Stimulated activated CD4-positive, alpha-beta T cell treated with anti-CD3 and anti-CD28 coated beads, Interleukin-2, amount 100 ng/mL, for 24 hours (primary cell): ENCODE measurements at regions not wholly inside any gene's neighbourhood (a gene's known extent, or its start where the extent isn't known, plus 50 kb on each side); places are given as distances from the start of the nearest gene placed in this dataset.
"Not testable (repeated sequence)": the region's sequence is repeated elsewhere in the genome, so short reads cannot be mapped to it uniquely, and the experiment has no call there.

Source experiments
- DNase-seq, 2 donors: peaks; one replicate each; pipeline ENCODE4 v3.0.0-alpha.2; 2020

DNA sequence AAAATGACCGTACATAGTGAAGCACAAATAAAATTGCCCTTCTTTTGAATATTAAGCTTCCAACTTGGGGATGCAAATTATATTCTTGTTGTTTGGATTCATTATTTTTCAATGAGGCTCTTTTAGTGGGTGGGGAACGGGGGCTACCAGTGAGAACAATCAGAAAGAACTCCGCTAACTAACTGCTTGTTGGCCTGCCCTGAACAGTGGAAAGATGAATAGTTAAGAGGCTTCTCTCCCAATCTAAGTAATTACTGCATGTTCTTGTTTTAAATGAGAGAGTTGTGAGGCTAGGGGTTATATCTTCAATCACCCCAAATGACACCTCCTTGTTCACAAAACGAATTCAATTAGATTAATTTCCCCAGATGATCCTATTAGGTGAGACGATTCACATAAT, 322.0 kb downstream of the FAT3 start:
- no peak for DNase-seq

- no peak for DNase-seq
Observed at GRCh38 chr11:92550411-92550810, 325.8 kb downstream of the FAT3 start.

DNA sequence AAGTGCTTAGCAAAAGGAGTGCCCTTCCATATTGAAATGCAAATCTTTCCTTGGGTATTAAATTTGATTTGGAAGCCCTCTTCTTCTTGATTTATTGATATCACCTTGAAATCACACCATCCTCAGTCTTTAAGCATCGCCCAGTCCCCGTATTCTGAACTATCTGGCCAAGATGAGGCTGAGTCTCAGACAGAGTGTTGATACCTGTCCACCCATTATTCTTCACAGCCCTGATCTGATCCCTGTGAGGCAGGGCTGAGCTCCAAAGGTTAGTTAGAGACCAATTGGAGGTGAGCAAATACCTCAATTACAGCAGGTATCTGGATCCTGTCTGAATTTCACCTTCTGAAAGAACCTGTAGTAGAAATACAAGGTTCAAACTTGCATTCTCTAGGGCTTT, 326.3 kb downstream of the FAT3 start:
- no peak for DNase-seq

- DNase-seq: no peak
Observed at GRCh38 chr11:92552942-92553341, 328.3 kb downstream of the FAT3 start.

GRCh38 chr11:92554688-92555087, 330.1 kb downstream of the FAT3 start:
- no peak for DNase-seq

- DNase-seq: no peak
Observed at GRCh38 chr11:92556431-92556830, 331.8 kb downstream of the FAT3 start.

DNA sequence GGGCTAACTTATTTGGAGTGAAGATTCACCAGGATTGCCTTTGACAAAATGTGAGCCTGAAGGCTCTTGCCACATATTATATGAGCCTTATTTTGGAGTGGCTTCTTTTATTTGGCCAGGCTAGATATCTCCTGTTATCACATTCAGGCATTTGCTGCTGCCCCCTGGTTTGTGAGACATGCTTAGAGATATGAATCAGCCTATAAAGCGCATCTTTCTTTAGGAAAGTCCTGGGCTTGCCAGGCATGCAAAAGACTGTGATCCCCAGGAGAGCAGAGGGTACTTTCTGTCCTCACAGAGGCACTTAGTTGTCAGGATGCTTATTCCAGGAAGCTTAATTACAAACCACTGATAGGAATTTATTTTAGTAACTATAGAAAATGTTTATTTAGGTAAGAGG, 333.3 kb downstream of the FAT3 start:
- no peak for DNase-seq

GRCh38 chr11:92558323-92558722, 333.7 kb downstream of the FAT3 start:
- no peak for DNase-seq

GRCh38 chr11:92569726-92570125, 345.1 kb downstream of the FAT3 start:
- DNase-seq: no peak

- no peak for DNase-seq
Observed at GRCh38 chr11:92572559-92572958, 347.9 kb downstream of the FAT3 start.

DNA sequence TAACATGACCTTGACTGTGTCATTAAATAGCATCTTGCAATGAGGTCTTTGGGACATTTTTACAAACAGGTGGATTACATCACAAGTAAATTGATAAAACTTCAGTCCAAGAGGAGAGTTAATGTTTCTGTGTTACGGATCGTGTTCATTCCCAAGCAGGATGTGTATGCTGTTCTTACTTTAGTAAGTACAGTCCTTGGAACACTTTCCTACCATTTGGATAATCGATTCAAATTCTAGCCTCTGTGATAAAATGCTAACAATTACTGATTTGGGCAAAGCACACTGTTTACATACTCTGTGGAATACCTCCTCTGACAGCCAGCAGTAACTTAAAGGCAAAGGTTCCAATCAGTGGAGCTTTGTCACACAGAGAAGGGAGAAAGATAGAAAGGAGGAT, 351.7 kb downstream of the FAT3 start:
- DNase-seq: no peak

DNA sequence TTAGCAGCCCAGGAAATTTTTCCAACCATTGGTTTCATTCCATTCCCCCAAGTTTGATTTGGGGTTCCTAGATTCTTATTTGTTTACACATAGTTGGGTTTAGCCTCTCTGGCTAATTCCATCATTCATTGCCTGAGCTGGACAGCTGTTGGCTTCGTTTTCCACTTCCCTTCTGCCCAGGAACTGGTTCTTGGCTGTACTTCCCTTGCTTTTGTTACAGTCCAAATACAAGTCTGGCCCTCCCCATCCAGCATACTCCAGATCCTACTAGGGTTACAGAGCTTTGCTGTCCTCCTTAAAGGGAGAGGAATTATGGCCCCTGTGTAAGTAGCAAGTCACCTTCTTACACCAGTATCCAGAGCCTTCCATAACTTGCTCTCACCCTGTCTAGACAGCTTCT, 356.3 kb downstream of the FAT3 start:
- DNase-seq: no peak

GRCh38 chr11:92588393-92588792, 363.8 kb downstream of the FAT3 start:
- DNase-seq: no peak

DNA sequence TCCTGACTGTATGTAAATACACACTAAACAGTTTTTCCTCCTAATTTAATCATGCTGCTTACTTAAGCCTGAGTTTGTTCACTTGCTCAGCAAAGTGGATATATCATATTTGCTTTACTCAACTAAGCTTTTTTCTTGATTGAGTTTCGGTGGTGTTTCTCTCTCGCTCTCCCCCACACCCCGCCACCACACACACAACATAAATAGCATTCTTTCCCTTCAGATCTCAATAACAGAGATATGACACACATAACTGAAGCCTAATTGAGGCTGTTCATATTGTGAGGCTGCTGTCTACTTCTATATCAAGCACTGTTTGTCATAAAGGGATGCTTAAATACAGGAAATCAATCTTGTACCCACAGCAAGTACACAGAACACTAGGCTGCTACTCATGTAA, 364.9 kb downstream of the FAT3 start:
- no peak for DNase-seq

DNA sequence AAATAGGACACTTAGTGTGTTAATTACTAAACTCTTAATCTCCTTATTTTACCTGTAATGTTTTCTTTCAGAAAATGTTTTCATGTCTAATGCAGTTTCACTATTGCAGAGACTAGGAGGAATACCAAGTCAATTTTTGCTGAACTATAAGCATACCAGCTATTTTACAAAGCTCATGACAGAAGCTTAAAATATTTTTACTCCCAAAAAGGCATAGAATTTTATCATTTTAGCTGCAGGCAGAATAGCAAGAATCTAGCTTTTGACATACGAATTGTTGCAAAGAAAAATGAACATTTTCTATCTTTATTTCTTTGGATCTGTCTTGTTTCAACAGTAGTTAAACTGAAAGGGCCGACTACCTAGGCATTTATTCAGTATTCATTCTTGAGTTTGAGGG, 366.9 kb downstream of the FAT3 start:
- no peak for DNase-seq

GRCh38 chr11:92594251-92594650, 369.6 kb downstream of the FAT3 start:
- DNase-seq: no peak

GRCh38 chr11:92595052-92595451, 370.4 kb downstream of the FAT3 start:
- no peak for DNase-seq

DNA sequence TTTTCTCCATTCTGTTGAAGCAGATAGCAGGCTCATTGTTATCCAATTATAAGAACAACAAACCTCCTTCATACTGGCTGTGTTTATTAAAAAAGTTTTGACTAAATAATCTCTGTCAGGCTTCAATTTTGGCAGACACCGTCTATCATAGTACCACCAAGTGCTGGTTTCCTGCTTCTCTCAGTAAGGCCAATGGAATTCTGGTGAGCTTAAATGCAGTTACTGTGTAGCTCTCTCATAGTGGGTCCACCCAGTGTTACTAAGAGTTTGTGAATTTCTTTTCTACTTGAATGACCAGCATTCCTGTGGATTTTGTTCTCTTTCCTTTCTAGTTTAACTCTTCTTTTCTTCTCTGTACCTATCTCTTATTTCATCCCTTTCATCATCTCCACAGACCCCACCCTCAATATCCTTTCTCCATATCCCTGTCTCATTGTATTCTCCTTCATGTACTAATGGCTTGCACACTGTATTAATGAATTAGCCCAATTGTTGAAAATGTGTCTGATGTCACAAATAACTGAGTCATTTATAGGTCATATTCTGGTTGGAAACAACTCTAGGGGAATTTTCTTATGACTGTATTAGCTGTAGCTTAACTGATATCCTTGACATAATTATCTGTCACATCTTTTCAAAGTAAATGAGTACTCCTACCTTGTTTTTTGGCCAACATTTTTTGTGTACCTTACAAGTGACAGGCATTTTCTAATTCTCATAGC, 372.1 kb downstream of the FAT3 start:
- no peak for DNase-seq

DNA sequence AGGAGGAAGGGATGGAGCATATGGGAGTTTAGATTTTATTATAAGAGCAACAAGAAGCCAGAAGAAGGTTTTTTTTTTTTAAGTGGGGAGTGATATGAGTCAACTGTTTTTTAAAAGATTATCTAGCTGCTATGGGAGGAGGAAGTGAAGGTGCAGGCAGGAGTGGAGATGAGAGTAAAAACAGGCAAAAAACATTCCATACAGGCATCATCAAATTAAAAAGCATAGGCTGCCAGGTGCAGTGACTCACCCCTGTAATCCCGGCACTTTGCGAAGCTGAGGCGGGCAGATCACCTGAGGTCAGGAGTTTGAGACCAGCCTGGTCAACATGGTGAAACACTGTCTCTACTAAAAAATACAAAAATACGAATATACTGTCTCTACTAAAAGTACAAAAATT, 368.4 kb upstream of the MTNR1B start:
- DNase-seq: no peak

DNA sequence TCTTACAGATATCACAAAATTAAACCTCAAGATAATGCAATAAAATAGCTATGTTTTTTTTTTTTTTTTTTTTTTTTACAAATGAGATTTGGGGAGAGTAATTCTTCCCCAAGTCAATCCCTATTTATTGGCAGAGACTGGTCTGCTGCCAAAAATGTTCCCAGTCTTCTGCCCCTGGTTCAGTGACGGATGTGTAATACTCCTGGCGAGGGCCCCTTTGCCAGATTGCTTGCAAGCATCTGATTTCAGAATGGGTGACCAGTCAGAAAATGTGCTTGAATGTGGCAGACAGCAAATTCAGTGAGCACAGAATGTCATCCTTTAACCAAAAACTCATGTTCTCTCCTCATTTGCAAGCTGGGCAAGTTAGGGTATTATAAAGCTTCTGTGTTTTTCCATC, 363.8 kb upstream of the MTNR1B start:
- DNase-seq: no peak

DNA sequence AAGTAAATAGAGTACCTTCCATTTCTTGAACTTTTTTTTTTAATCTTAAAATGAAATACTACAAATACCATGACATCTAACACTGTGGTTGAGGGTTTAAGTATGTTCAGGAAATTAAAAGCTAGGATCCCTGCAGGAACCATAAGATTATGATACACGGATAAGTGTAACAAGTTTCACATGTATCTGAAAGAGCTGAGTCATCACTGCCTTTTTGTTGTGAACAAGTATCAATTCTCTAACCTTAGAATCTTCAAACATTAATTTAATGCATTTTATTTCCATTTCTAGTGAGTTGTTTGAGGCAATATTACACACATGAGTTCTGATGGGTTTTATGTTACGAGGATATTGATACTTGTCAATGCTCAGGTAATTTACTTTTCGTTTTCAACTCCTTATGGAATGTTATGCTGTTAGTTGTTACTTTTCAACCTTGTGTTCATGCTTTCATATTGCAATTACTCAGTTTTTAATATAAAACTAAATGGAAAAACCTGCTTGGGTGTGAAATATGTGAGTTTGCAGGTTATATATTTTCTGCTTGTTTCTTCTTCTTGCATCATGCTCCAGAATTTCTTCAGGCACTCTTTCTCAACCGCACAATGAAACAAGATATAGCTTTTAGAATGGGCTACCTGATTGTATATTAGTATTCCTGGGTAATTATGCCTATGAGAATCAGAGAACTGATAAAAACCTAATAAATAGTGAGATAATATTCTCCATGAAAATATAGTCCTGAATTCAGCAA, 361.3 kb upstream of the MTNR1B start:
- no peak for DNase-seq

DNA sequence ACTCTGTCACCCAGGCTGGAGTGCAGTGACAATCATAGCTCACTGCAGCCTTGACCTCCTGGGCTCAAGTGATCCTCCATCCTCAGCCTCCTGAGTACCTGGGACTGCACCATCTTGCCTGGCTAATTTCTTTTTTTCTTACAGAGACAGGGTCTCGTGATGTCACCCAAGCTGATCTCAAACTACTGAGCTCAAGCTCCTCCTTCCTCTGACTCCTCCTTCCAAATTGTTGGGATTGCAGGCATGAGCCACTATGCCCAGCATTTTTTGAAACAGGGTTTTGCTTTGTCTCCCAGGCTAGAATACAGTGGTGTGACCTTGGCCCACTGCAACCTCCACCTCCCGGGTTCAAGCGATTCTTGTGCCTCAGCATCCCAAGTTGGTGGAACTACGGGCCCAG, 358.3 kb upstream of the MTNR1B start:
- DNase-seq: no peak

DNA sequence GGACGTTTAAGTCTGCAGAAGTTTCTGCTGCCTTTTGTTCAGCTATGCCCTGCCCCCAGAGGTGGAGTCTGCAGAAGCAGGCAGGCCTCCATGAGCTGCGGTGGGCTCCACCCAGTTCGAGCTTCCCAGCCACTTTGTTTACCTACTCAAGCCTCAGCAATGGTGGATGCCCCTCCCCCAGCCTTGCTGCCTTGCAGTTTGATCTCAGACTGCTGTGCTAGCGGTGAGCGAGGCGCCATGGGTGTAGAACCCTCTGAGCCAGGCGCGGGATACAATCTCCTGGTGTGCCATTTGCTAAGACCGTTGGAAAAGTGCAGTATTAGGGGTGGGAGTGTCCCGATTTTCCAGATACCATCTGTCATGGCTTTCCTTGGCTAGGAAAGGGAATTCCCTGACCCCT, 351.4 kb upstream of the MTNR1B start:
- not testable (repeated sequence) for DNase-seq

DNA sequence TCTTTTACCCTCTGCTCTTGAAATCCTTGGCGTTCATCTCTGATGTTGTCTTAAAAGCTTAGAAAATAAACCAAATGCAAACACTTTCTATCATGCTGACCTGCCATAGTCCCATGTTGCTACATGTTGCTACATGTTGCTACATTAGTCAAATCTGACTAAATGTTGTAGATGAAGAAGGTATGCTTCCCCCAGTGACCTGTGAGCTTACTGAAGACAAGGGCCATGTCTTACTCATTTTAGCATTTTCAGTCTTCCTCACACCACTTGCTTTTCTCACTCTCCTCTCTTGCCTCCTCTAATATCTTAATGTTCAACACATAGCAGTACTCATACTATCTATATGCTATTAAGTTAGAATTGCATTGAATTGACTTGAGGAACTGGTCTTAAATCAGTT, 346.4 kb upstream of the MTNR1B start:
- DNase-seq: no peak

- DNase-seq: no peak
Observed at GRCh38 chr11:92625894-92626293, 343.6 kb upstream of the MTNR1B start.
